Caco-2 (cell line): ENCODE measurements at regions not wholly inside any gene's neighbourhood (a gene's known extent, or its start where the extent isn't known, plus 50 kb on each side); places are given as distances from the start of the nearest gene placed in this dataset.

Experiments used
- BruUV-seq: library from RNA; stranded (reverse); fragments of 400-500 nt; replicated peaks from 2 replicates; lab custom pipeline; 2021; lab: Mats Ljungman, UMichigan
- CTCF ChIA-PET: fragments of 300-600 bp; sonication (Branson Sonifier 250); formaldehyde crosslinking; loops from one replicate; lab custom pipeline; 2022; ENCODE audit warnings: antibody characterized with exemption; lab: Charles Lee
- POLR2A ChIA-PET: fragments of 300-600 bp; sonication (Branson Sonifier 250); formaldehyde crosslinking; loops from one replicate; lab custom pipeline; 2022; ENCODE audit warnings: antibody characterized with exemption; lab: Charles Lee
- DNase-seq, 2 experiments: peaks; one replicate each; pipeline versions ENCODE4 v3.0.0 to v3.0.0-alpha.2; 2020 to 2022
- H3K27me3 ChIP-seq: replicated peaks from 2 replicates; pipeline ENCODE4 v1.6.0; 2011; ENCODE audit warnings: low read length; ENCODE audit not compliant: control insufficient read depth, insufficient read depth
- H3K36me3 ChIP-seq: 2 replicates; pipeline ENCODE4 v1.5.1; 2011; ENCODE audit warnings: low read length; ENCODE audit not compliant: control insufficient read depth, insufficient read depth
- H3K4me1 ChIP-seq: fragments of 250-450 bp; sonication (Bioruptor Pico); 2 replicates; pipeline ENCODE4 v1.5.1; 2020; ENCODE audit warnings: mild to moderate bottlenecking
- H3K4me3 ChIP-seq: 2 replicates; pipeline ENCODE4 v1.5.1; 2011; ENCODE audit warnings: low read depth, mild to moderate bottlenecking, control low read depth, low read length
- H3K9me3 ChIP-seq: fragments of 250-450 bp; sonication (Bioruptor Pico); 2 replicates; pipeline ENCODE4 v1.5.1; 2020; ENCODE audit warnings: mild to moderate bottlenecking, moderate library complexity
- H3K27ac Mint-ChIP-seq: one replicate; pipeline ENCODE4 v1.8.0; 2022; ENCODE audit warnings: mixed read lengths; ENCODE audit not compliant: unreplicated experiment
- H3K27me3 Mint-ChIP-seq: one replicate; pipeline ENCODE4 v1.8.0; 2022; ENCODE audit warnings: mixed read lengths; ENCODE audit not compliant: insufficient read depth, unreplicated experiment
- H3K36me3 Mint-ChIP-seq: one replicate; pipeline ENCODE4 v1.8.0; 2022; ENCODE audit warnings: mild to moderate bottlenecking, mixed read lengths; ENCODE audit not compliant: insufficient read depth, unreplicated experiment
- H3K4me1 Mint-ChIP-seq: one replicate; pipeline ENCODE4 v1.8.0; 2022; ENCODE audit warnings: low read depth, mixed read lengths; ENCODE audit not compliant: unreplicated experiment
- H3K4me3 Mint-ChIP-seq: one replicate; pipeline ENCODE4 v1.8.0; 2022; ENCODE audit warnings: mild to moderate bottlenecking, moderate library complexity, mixed read lengths; ENCODE audit not compliant: unreplicated experiment
- H3K9me3 Mint-ChIP-seq: one replicate; pipeline ENCODE4 v1.8.0; 2022; ENCODE audit warnings: mixed read lengths; ENCODE audit not compliant: unreplicated experiment
- CTCF ChIP-seq, 2 experiments: fragments of 200-600 bp in 1 of 2; IDR thresholded peaks; 1 replicate in 1 of 2; 2 replicates in 1 of 2; pipeline versions ENCODE4 v1.5.1 to v1.8.0; 2011 to 2022; ENCODE audit warnings: antibody characterized with exemption in 1 of 2, control low read depth in 1 of 2, inconsistent platforms in 1 of 2, low read depth in 1 of 2, low read length in 1 of 2, mild to moderate bottlenecking in 1 of 2, moderate library complexity in 1 of 2; ENCODE audit not compliant: insufficient read depth in 1 of 2, severe bottlenecking in 1 of 2, unreplicated experiment in 1 of 2
- intact Hi-C: fragments of 100-400 bp; cut with micrococcal nuclease; formaldehyde crosslinking; loops from one replicate; pipeline ENCODE4 v1.10.0; 2022; ENCODE audit not compliant: unreplicated experiment

DNA sequence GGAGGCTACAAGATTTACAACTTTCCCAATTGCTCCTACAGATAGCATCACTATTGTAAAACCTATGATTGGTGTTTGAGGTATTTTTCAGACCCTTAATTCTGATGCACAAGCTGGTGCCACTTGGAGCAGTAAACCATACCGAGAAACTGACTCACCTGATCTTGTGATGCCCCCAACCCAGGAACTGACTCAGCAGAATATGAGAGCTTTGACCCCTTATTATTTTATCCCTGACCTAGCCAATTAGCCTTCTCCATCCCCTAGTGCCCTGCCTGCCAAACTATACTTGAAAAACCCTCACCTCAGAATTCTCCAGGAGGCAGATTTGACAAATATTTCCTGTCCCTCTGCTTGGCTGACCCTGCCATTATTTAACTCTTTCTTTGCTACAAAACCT is 585.9 kb upstream of the GHITM start:
- no TSS peak for BruUV-seq
- Histone ChIP-seq H3K4me1 (no peaks in the 10 kb centered on the region), H3K36me3 (no peaks in the 10 kb centered on the region), H3K9me3 (no peaks in the 10 kb centered on the region), H3K27me3 (no peaks in the 10 kb centered on the region), H3K4me3 (no peak overlapping the region)
- POLR2A ChIA-PET = no interaction called here
- Mint-ChIP-seq H3K9me3 (peaks cover 11% of the 10 kb centered on the region), H3K4me3 (no peak overlapping the region), H3K36me3 (no peaks in the 10 kb centered on the region), H3K27ac (no peak overlapping the region), H3K27me3 (no peaks in the 10 kb centered on the region), H3K4me1 (no peaks in the 10 kb centered on the region)
- no peak for DNase-seq
- no peak for TF ChIP-seq CTCF (IDR thresholded peaks at IDR 0.05; ENCODE audit: insufficient read depth in 1 of 2, low read depth in 1 of 2, low read length in 1 of 2, severe bottlenecking in 1 of 2, unreplicated experiment in 1 of 2)
- CTCF ChIA-PET = no interaction called here
- intact Hi-C loops = no loop called here

- H3K4me3 ChIP-seq = no peak overlapping the region
- no peaks in the 10 kb centered on the region for H3K36me3 ChIP-seq
- no peak for DNase-seq
- Mint-ChIP-seq H3K4me1 (no peaks in the 10 kb centered on the region), H3K4me3 (no peak overlapping the region), H3K27me3 (no peaks in the 10 kb centered on the region), H3K9me3 (peaks cover 11% of the 10 kb centered on the region), H3K27ac (no peak overlapping the region), H3K36me3 (no peaks in the 10 kb centered on the region)
- no peaks in the 10 kb centered on the region for H3K9me3 ChIP-seq
- TF ChIP-seq CTCF (IDR thresholded peaks at IDR 0.05; ENCODE audit: insufficient read depth in 1 of 2, low read depth in 1 of 2, low read length in 1 of 2, severe bottlenecking in 1 of 2, unreplicated experiment in 1 of 2) = no peak
- ChIA-PET CTCF (no interaction called here), POLR2A (no interaction called here)
- intact Hi-C loops = no loop called here
- BruUV-seq = no TSS peak
- H3K27me3 ChIP-seq = no peaks in the 10 kb centered on the region
- no peaks in the 10 kb centered on the region for H3K4me1 ChIP-seq
Measured at GRCh38 chr10:83555264-83555663, 584.0 kb upstream of the GHITM start.

DNA sequence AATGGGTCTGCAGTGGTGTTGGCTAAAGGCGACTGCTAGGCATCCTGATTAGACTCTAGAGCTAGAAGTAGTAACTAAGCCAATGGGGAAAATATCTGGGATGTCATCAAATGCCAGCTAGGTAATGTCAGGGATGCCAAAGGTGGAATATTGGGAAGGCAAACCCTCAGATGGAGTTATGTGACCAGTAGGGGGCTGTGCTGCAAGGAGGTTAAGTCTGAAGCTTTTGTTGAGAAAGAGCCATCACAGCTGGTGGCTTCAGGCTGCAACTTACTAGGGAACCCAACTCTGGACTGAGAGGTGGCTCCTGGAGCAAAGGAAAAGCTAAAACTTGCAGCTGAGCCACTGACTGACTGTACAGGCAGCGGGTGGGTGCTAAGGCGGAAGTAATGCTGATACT is 576.9 kb upstream of the GHITM start:
- intact Hi-C loops = no loop called here
- H3K36me3 Mint-ChIP-seq = no peaks in the 10 kb centered on the region
- no peak for DNase-seq
- H3K4me1 ChIP-seq = no peaks in the 10 kb centered on the region
- H3K9me3 Mint-ChIP-seq = no peaks in the 10 kb centered on the region
- no peak overlapping the region for H3K4me3 ChIP-seq
- H3K27me3 Mint-ChIP-seq = no peaks in the 10 kb centered on the region
- no peak for TF ChIP-seq CTCF (IDR thresholded peaks at IDR 0.05; ENCODE audit: insufficient read depth in 1 of 2, low read depth in 1 of 2, low read length in 1 of 2, severe bottlenecking in 1 of 2, unreplicated experiment in 1 of 2)
- H3K4me1 Mint-ChIP-seq = no peaks in the 10 kb centered on the region
- H3K36me3 ChIP-seq = no peaks in the 10 kb centered on the region
- H3K27me3 ChIP-seq = no peaks in the 10 kb centered on the region
- H3K27ac Mint-ChIP-seq = no peak overlapping the region
- BruUV-seq = no TSS peak
- no peaks in the 10 kb centered on the region; the same call in 1 of the 2 replicates for H3K9me3 ChIP-seq
- CTCF ChIA-PET = no interaction called here
- POLR2A ChIA-PET = no interaction called here
- H3K4me3 Mint-ChIP-seq = no peak overlapping the region
